ENCODE measurements at regions not wholly inside any gene's neighbourhood (a gene's known extent, or its start where the extent isn't known, plus 50 kb on each side); places are given as distances from the start of the nearest gene placed in this dataset.

DNA sequence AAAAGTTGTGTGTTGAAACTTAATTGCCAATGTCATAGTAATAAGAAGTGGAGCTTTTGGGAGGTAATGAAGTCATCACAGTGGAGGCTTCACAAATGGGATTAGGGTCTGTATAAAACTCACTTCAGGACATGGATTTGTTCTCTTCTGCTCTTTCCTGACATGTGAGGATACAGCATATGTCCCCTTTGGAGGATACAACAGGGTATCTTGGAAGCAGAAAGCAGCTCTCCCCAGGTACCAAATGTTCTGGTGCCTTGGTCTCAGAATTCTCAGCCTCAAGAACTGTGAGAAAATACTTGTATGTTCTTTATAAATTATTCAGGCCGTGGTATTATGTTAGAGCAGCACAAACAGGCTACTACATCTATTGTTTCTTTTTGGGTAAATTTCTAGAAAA, 210.9 kb downstream of the DIPK2A start:
- ATAC-seq (no peak), DNase-seq (no peak)
- H3K36me3 Mint-ChIP-seq (ENCODE audit: insufficient read depth), result no peaks in the 10 kb centered on the region
- peaks cover 12% of the 10 kb centered on the region for H3K9me3 Mint-ChIP-seq
- H3K4me3 Mint-ChIP-seq, result no peak overlapping the region
- peaks cover under 1% of the 10 kb centered on the region for H3K4me1 Mint-ChIP-seq (ENCODE audit: low read depth)
- H3K27me3 Mint-ChIP-seq (ENCODE audit: low read depth), result no peaks in the 10 kb centered on the region

GRCh38 chr3:144185276-144185675, 213.7 kb downstream of the DIPK2A start:
- Mint-ChIP-seq H3K4me3 (no peak overlapping the region), H3K9me3 (peaks cover 12% of the 10 kb centered on the region), H3K4me1 (ENCODE audit: low read depth) (peaks cover 9% of the 10 kb centered on the region), H3K36me3 (ENCODE audit: insufficient read depth) (no peaks in the 10 kb centered on the region), H3K27me3 (ENCODE audit: low read depth) (no peaks in the 10 kb centered on the region)
- DNase-seq (no peak), ATAC-seq (no peak)

GRCh38 chr3:144187531-144188210, 216.0 kb downstream of the DIPK2A start:
- Mint-ChIP-seq H3K4me3 (no peak overlapping the region), H3K27me3 (ENCODE audit: low read depth) (no peaks in the 10 kb centered on the region), H3K4me1 (ENCODE audit: low read depth) (peaks cover 9% of the 10 kb centered on the region), H3K36me3 (ENCODE audit: insufficient read depth) (no peaks in the 10 kb centered on the region), H3K9me3 (peaks cover 12% of the 10 kb centered on the region)
- DNase-seq, result no peak
- ATAC-seq, result no peak

DNA sequence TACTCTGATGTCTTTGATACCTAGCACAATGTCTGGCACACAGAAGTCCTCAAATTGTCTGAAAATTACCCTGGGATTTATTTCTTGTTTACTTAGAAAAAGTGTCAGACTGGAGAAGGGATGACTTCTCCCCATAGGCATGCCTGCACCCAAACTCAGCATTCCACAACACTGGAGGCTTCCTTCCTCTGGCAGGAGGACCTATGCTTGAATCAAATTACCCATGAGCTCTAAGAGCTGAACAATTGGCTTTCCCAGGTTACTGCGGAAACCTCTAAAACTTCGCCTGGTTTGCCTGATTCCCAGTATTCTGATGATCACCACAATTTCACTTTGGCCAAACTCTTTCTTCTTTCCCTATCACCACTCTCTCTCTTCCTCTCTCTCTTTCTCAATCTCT, 217.4 kb downstream of the DIPK2A start:
- DNase-seq, result no peak
- no peak for ATAC-seq
- Mint-ChIP-seq H3K4me3 (no peak overlapping the region), H3K27me3 (ENCODE audit: low read depth) (no peaks in the 10 kb centered on the region), H3K36me3 (ENCODE audit: insufficient read depth) (no peaks in the 10 kb centered on the region), H3K4me1 (ENCODE audit: low read depth) (peaks cover 9% of the 10 kb centered on the region), H3K9me3 (peaks cover 19% of the 10 kb centered on the region)

GRCh38 chr3:144197116-144197515, 225.5 kb downstream of the DIPK2A start:
- Mint-ChIP-seq H3K4me3 (no peak overlapping the region), H3K4me1 (ENCODE audit: low read depth) (no peaks in the 10 kb centered on the region), H3K9me3 (peaks cover 22% of the 10 kb centered on the region), H3K27me3 (ENCODE audit: low read depth) (no peaks in the 10 kb centered on the region), H3K36me3 (ENCODE audit: insufficient read depth) (no peaks in the 10 kb centered on the region)
- no peak for DNase-seq
- ATAC-seq, result no peak

GRCh38 chr3:144197582-144197981, 226.0 kb downstream of the DIPK2A start:
- Mint-ChIP-seq H3K4me3 (no peak overlapping the region), H3K4me1 (ENCODE audit: low read depth) (no peaks in the 10 kb centered on the region), H3K36me3 (ENCODE audit: insufficient read depth) (no peaks in the 10 kb centered on the region), H3K27me3 (ENCODE audit: low read depth) (no peaks in the 10 kb centered on the region), H3K9me3 (peaks cover 22% of the 10 kb centered on the region)
- DNase-seq (no peak), ATAC-seq (no peak)

GRCh38 chr3:144200004-144200403, 228.4 kb downstream of the DIPK2A start:
- no peaks in the 10 kb centered on the region for H3K27me3 Mint-ChIP-seq (ENCODE audit: low read depth)
- no peaks in the 10 kb centered on the region for H3K4me1 Mint-ChIP-seq (ENCODE audit: low read depth)

GRCh38 chr3:144200466-144200865, 228.8 kb downstream of the DIPK2A start:
- no peaks in the 10 kb centered on the region for H3K4me1 Mint-ChIP-seq (ENCODE audit: low read depth)
- H3K27me3 Mint-ChIP-seq (ENCODE audit: low read depth), result no peaks in the 10 kb centered on the region

More at GRCh38 chr3:144200004-144200403, 228.4 kb downstream of the DIPK2A start:
- no peak overlapping the region for H3K4me3 Mint-ChIP-seq
- no peaks in the 10 kb centered on the region for H3K36me3 Mint-ChIP-seq (ENCODE audit: insufficient read depth)
- no peak for DNase-seq
- H3K9me3 Mint-ChIP-seq, result peaks cover 7% of the 10 kb centered on the region
- ATAC-seq, result no peak

DNA sequence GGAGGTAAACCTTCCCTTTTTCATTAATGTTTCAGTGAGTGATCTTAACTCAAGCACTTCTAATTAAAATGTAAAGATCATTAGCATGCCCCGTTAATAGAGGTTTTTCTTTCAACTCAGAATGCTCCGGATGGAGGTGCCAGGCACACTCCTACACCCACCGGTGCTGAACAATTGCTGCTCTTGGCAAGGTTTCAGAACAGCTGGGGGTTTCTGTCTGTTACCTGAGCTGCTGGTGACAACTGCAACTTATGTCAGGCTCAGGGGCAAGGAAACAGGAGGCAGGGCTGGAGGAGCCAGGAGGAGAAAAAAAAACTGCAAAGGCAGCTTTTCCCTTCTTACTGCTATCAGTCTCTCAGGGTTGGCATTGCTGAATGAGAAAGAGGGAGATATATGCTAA, 250.1 kb downstream of the DIPK2A start:
- Mint-ChIP-seq H3K36me3 (ENCODE audit: insufficient read depth) (no peaks in the 10 kb centered on the region), H3K9me3 (no peaks in the 10 kb centered on the region)

More at GRCh38 chr3:144200466-144200865, 228.8 kb downstream of the DIPK2A start:
- ATAC-seq (no peak), DNase-seq (no peak)
- Mint-ChIP-seq H3K4me3 (no peak overlapping the region), H3K36me3 (ENCODE audit: insufficient read depth) (no peaks in the 10 kb centered on the region), H3K9me3 (peaks cover 4% of the 10 kb centered on the region)

DNA sequence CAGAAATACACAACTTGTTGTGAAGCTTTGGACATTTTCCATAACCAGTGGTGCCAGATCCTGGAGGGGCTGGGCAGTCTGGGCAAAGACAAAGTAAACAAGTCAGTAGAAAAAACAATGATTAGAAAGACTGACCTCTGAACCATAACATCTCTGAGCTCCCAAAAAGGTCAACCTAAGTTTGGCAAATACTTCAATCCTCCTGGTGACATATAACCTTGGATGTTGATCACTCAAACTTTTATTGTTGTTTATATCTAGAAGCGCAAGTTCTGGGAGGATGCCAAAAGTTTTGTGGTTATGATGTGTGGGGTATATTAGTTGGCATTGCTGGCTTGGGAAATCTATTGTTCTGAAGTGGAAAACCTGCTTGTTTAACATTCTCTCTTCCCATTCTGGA, 257.7 kb downstream of the DIPK2A start:
- Mint-ChIP-seq H3K36me3 (ENCODE audit: insufficient read depth) (no peaks in the 10 kb centered on the region), H3K4me3 (no peak overlapping the region), H3K4me1 (ENCODE audit: low read depth) (no peaks in the 10 kb centered on the region), H3K9me3 (no peaks in the 10 kb centered on the region), H3K27me3 (ENCODE audit: low read depth) (peaks cover 5% of the 10 kb centered on the region)
- ATAC-seq (no peak), DNase-seq (no peak)

More for the DNA sequence above, 250.1 kb downstream of the DIPK2A start:
- ATAC-seq (no peak), DNase-seq (no peak)
- Mint-ChIP-seq H3K4me3 (no peak overlapping the region), H3K4me1 (ENCODE audit: low read depth) (no peaks in the 10 kb centered on the region), H3K27me3 (ENCODE audit: low read depth) (no peaks in the 10 kb centered on the region)

GRCh38 chr3:144229953-144230352, 258.3 kb downstream of the DIPK2A start:
- no peak overlapping the region for H3K4me3 Mint-ChIP-seq
- no peaks in the 10 kb centered on the region for H3K9me3 Mint-ChIP-seq
- H3K4me1 Mint-ChIP-seq (ENCODE audit: low read depth), result no peaks in the 10 kb centered on the region
- no peaks in the 10 kb centered on the region for H3K36me3 Mint-ChIP-seq (ENCODE audit: insufficient read depth)
- peaks cover 5% of the 10 kb centered on the region for H3K27me3 Mint-ChIP-seq (ENCODE audit: low read depth)
- DNase-seq (no peak), ATAC-seq (no peak)

GRCh38 chr3:144235489-144235888, 263.9 kb downstream of the DIPK2A start:
- ATAC-seq, result no peak
- DNase-seq, result no peak
- Mint-ChIP-seq H3K36me3 (ENCODE audit: insufficient read depth) (no peaks in the 10 kb centered on the region), H3K4me1 (ENCODE audit: low read depth) (no peaks in the 10 kb centered on the region), H3K9me3 (no peaks in the 10 kb centered on the region), H3K4me3 (no peak overlapping the region), H3K27me3 (ENCODE audit: low read depth) (no peaks in the 10 kb centered on the region)

GRCh38 chr3:144237351-144237750, 265.7 kb downstream of the DIPK2A start:
- H3K27me3 Mint-ChIP-seq (ENCODE audit: low read depth), result no peaks in the 10 kb centered on the region
- H3K4me1 Mint-ChIP-seq (ENCODE audit: low read depth), result no peaks in the 10 kb centered on the region
- ATAC-seq, result no peak
- DNase-seq, result no peak
- no peak overlapping the region for H3K4me3 Mint-ChIP-seq
- H3K36me3 Mint-ChIP-seq (ENCODE audit: insufficient read depth), result no peaks in the 10 kb centered on the region
- H3K9me3 Mint-ChIP-seq, result no peaks in the 10 kb centered on the region

DNA sequence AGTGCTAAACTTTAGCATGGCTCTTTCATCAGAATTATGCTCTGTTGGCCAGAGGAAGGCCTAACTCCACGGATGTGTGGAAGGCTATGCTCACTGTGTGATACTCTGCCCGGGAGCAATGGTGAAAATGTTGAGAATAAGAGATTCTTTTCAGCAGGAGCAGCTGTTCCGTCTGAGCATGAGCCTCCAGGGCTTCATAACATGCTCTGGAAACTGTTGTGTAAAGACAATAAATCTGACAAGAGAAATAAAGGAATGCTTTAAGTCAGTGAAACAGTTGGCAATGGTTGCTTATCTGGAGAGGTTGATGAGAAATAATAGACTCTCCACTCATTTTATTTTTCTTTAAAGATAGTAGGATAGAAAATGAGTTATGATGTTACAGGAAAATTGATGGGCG, 269.8 kb downstream of the DIPK2A start:
- no peaks in the 10 kb centered on the region for H3K9me3 Mint-ChIP-seq
- DNase-seq (no peak), ATAC-seq (no peak)
- H3K27me3 Mint-ChIP-seq (ENCODE audit: low read depth), result no peaks in the 10 kb centered on the region
- H3K4me3 Mint-ChIP-seq, result no peak overlapping the region
- H3K36me3 Mint-ChIP-seq (ENCODE audit: insufficient read depth), result no peaks in the 10 kb centered on the region
- H3K4me1 Mint-ChIP-seq (ENCODE audit: low read depth), result no peaks in the 10 kb centered on the region

DNA sequence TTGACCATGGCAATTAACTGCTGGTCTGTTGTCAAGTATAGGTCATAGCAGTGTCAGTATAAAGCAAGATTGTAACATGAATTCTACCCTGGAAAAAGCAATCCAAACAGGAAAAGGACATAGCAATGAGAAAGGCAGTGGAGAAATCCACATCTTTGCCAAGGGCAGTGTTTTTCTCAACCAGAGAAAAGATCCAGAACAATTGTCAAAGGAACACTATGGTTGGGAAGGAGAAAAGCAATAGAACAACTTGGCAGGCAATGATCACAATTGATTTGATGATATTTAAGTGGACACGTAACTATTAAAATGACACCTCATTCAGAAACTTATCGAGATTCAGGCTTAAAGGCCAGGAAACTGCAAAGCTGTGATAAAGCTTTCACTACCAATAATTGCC, 271.1 kb downstream of the DIPK2A start:
- Mint-ChIP-seq H3K4me3 (no peak overlapping the region), H3K27me3 (ENCODE audit: low read depth) (no peaks in the 10 kb centered on the region), H3K36me3 (ENCODE audit: insufficient read depth) (no peaks in the 10 kb centered on the region), H3K9me3 (no peaks in the 10 kb centered on the region), H3K4me1 (ENCODE audit: low read depth) (no peaks in the 10 kb centered on the region)
- no peak for DNase-seq
- no peak for ATAC-seq

All from activated T-cell treated with anti-CD3 and anti-CD28 coated beads, Interleukin-2, amount 50 U/mL, for 4 hours (primary cell).